HepG2 (cell line): ENCODE measurements at regions not wholly inside any gene's neighbourhood (a gene's known extent, or its start where the extent isn't known, plus 50 kb on each side); places are given as distances from the start of the nearest gene placed in this dataset.
"Not testable (repeated sequence)": the region's sequence is repeated elsewhere in the genome, so short reads cannot be mapped to it uniquely, and the experiment has no call there.

Experiments
- ATAC-seq: fragments of 200-7000 bp; cut with Tn5 transposase; 3 replicates; pipeline ENCODE4 v1.9.1; 2020; ENCODE audit warnings: mild to moderate bottlenecking, moderate library complexity
- BruUV-seq: library from RNA; stranded (reverse); fragments of 400-500 nt; replicated peaks from 2 replicates; lab custom pipeline; 2021; lab: Mats Ljungman, UMichigan
- CTCF ChIA-PET: fragments of 300-600 bp; formaldehyde crosslinking; extraction: SDS; loops from one replicate; lab custom pipeline; 2021; ENCODE audit warnings: low total read pairs, inconsistent platforms, low intra/inter-chr PET ratio; lab: Yijun Ruan, JAX
- POLR2A ChIA-PET: fragments of 350-600 bp; sonication (Branson Sonifier 250); formaldehyde crosslinking; loops from one replicate; lab custom pipeline; 2020; ENCODE audit warnings: antibody characterized with exemption, inconsistent platforms; lab: Yijun Ruan, JAX
- DNase-seq: peaks from one replicate; pipeline ENCODE4 v3.0.0-alpha.2; 2015; ENCODE audit warnings: low spot score
- FAIRE-seq: peaks from 3 replicates; lab custom pipeline; 2011; peaks lifted over from hg19 to GRCh38; lab: Jason Lieb, UNC
- H2AFZ ChIP-seq: one replicate; pipeline ENCODE4 v1.6.1; 2011; ENCODE audit warnings: low read length, inconsistent platforms
- H3K27ac ChIP-seq: fragments of 300-600 bp; 3 replicates; pipeline ENCODE4 v1.8.0; 2011; ENCODE audit warnings: mixed run types, mild to moderate bottlenecking, mixed read lengths, low read length, inconsistent platforms; ENCODE audit not compliant: insufficient read depth; ENCODE audit errors: extremely low read length
- H3K27me3 ChIP-seq, 2 experiments: fragments of 200-600 bp in 1 of 2; 2 replicates in 1 of 2; 3 replicates in 1 of 2; pipeline versions ENCODE4 v1.6.0 to v1.8.0; 2011; ENCODE audit warnings: low read length in 2 of 2, mild to moderate bottlenecking in 2 of 2, moderate library complexity in 2 of 2, inconsistent platforms in 1 of 2; ENCODE audit not compliant: insufficient read depth in 2 of 2, control insufficient read depth in 1 of 2
- H3K36me3 ChIP-seq, 2 experiments: fragments of 200-600 bp in 1 of 2; replicated peaks in 1 of 2; 2 replicates in 1 of 2; 3 replicates in 1 of 2; pipeline versions ENCODE4 v1.5.1 to v1.8.0; 2011; ENCODE audit warnings: low read length in 2 of 2, inconsistent platforms in 1 of 2; ENCODE audit not compliant: insufficient read depth in 2 of 2, control insufficient read depth in 1 of 2
- H3K4me1 ChIP-seq: 2 replicates; pipeline ENCODE4 v1.5.1; 2012; ENCODE audit warnings: low read length, inconsistent platforms; ENCODE audit not compliant: insufficient read depth
- H3K4me2 ChIP-seq: 2 replicates; pipeline ENCODE4 v1.6.0; 2011; ENCODE audit warnings: low read depth, low read length, inconsistent platforms
- H3K4me3 ChIP-seq, 3 experiments: fragments of 200-600 bp in 1 of 3; sonication (generic), shearing (Covaris generic) in 1 of 3; replicated peaks in 1 of 3; 2 replicates each; pipeline ENCODE4 v1.5.1; 2011 to 2016; ENCODE audit warnings: low read length in 3 of 3, inconsistent platforms in 2 of 3, low read depth in 2 of 3, mild to moderate bottlenecking in 2 of 3, control low read depth in 1 of 3, mixed read lengths in 1 of 3; ENCODE audit not compliant: insufficient read depth in 1 of 3
- H3K79me2 ChIP-seq: one replicate; pipeline ENCODE4 v1.6.1; 2011; ENCODE audit warnings: low read length, inconsistent platforms; ENCODE audit not compliant: insufficient read depth
- H3K9ac ChIP-seq: 2 replicates; pipeline ENCODE4 v1.6.0; 2011; ENCODE audit warnings: mild to moderate bottlenecking, low read depth, low read length, inconsistent platforms; ENCODE audit not compliant: insufficient read depth
- H3K9me3 ChIP-seq: 2 replicates; pipeline ENCODE4 v1.5.1; 2012; ENCODE audit warnings: mild to moderate bottlenecking, low read length
- H4K20me1 ChIP-seq: 2 replicates; pipeline ENCODE4 v1.6.0; 2011; ENCODE audit warnings: inconsistent platforms, mild to moderate bottlenecking, low read length, moderate library complexity; ENCODE audit not compliant: insufficient read depth
- DNMT3B ChIP-seq: conservative IDR thresholded peaks from 2 replicates; pipeline ENCODE4 v1.6.1; 2016; ENCODE audit warnings: missing biosample characterization, control low read depth
- ELK4 ChIP-seq: sonication (generic); formaldehyde crosslinking; IDR thresholded peaks from 2 replicates; pipeline ENCODE4 v1.9.0; 2021; ENCODE audit warnings: missing genetic modification reagents, borderline replicate concordance
- MED1 ChIP-seq: sonication (generic); formaldehyde crosslinking; IDR thresholded peaks from 2 replicates; pipeline ENCODE4 v1.4.0; 2020; ENCODE audit warnings: missing genetic modification reagents
- MXD1 ChIP-seq: sonication (generic); formaldehyde crosslinking; IDR thresholded peaks from 2 replicates; pipeline ENCODE4 v1.4.0; 2020; ENCODE audit warnings: mild to moderate bottlenecking, missing genetic modification reagents
- PCBP1 ChIP-seq: fragments of 200-400 bp; formaldehyde crosslinking; IDR thresholded peaks from 2 replicates; pipeline ENCODE4 v1.6.1; 2017; ENCODE audit warnings: mild to moderate bottlenecking, low read depth, low read length, borderline replicate concordance
- PTBP1 ChIP-seq: fragments of 200-400 bp; formaldehyde crosslinking; IDR thresholded peaks from 2 replicates; pipeline ENCODE4 v1.6.1; 2018; ENCODE audit warnings: low read length, low read depth; ENCODE audit not compliant: poor library complexity, severe bottlenecking
- SAFB2 ChIP-seq: sonication (generic); formaldehyde crosslinking; IDR thresholded peaks from 2 replicates; pipeline ENCODE4 v1.5.1; 2020; ENCODE audit warnings: missing genetic modification reagents, low read depth, mild to moderate bottlenecking, borderline replicate concordance
- ZNF232 ChIP-seq: sonication (generic); formaldehyde crosslinking; IDR thresholded peaks from 2 replicates; pipeline ENCODE4 v1.4.0; 2020; ENCODE audit warnings: missing genetic modification reagents, borderline replicate concordance
- ZNF263 ChIP-seq: sonication (generic); formaldehyde crosslinking; IDR thresholded peaks from 2 replicates; pipeline ENCODE4 v1.4.0; 2020; ENCODE audit warnings: missing genetic modification reagents
- ZNF720 ChIP-seq: sonication (generic); formaldehyde crosslinking; IDR thresholded peaks from 2 replicates; pipeline ENCODE4 v1.4.0; 2020; ENCODE audit warnings: missing genetic modification reagents
- WGBS: methylation state at CpG from one replicate; pipeline ENCODE4 v1.1.6; 2017; ENCODE audit warnings: low lambda C conversion rate; 5-methylcytosine and 5-hydroxymethylcytosine counted together
- in situ Hi-C: cut with HindIII; loops from 2 replicates; pipeline ENCODE4 v1.10.0; 2017; ENCODE audit warnings: low pct_unique_long_range_greater_than_20kb; ENCODE audit not compliant: extremely low pct_ligation_motif_present
- intact Hi-C: fragments of 100-400 bp; cut with micrococcal nuclease; formaldehyde crosslinking; loops from one replicate; pipeline ENCODE4 v1.10.0; 2022; ENCODE audit not compliant: unreplicated experiment

- ATAC-seq: no peak
- CTCF ChIA-PET: no interaction called here
- no peaks in the 10 kb centered on the region for H4K20me1 ChIP-seq
- TF ChIP-seq DNMT3B (no peak), MED1 (CRISPR knock-in tag) (no peak), PCBP1 (no peak), ELK4 (CRISPR knock-in tag) (no peak), ZNF720 (no peak), PTBP1 (no peak), SAFB2 (no peak), ZNF263 (CRISPR knock-in tag) (no peak), ZNF232 (CRISPR knock-in tag) (no peak), MXD1 (CRISPR knock-in tag) (no peak)
- H3K36me3 ChIP-seq: no peaks in the 10 kb centered on the region
- no peak overlapping the region for H3K27ac ChIP-seq
- DNase-seq: no peak
- no peak overlapping the region for H3K4me3 ChIP-seq
- in situ Hi-C loops: no loop called here
- no peak overlapping the region for H2AFZ ChIP-seq
- 0% methylated on average over 1 of the region's 1 CpG for WGBS
- no peaks in the 10 kb centered on the region for H3K79me2 ChIP-seq
- H3K4me2 ChIP-seq: no peak overlapping the region
- POLR2A ChIA-PET: no interaction called here
- intact Hi-C loops: no loop called here
- no peaks in the 10 kb centered on the region for H3K4me1 ChIP-seq
- FAIRE-seq: no peak
- no peak overlapping the region for H3K9ac ChIP-seq
- no peaks in the 10 kb centered on the region for H3K27me3 ChIP-seq
- BruUV-seq: no TSS peak
- no peaks in the 10 kb centered on the region for H3K9me3 ChIP-seq
Measured at GRCh38 chr5:163352531-163352930, 84.9 kb upstream of the CCNG1 start.

- DNase-seq, H3K9ac ChIP-seq, H4K20me1 ChIP-seq, H3K79me2 ChIP-seq, FAIRE-seq, POLR2A ChIA-PET, H3K9me3 ChIP-seq, in situ Hi-C loops, H3K27me3 ChIP-seq, CTCF ChIA-PET, H3K4me2 ChIP-seq, H3K36me3 ChIP-seq, H3K4me1 ChIP-seq, ATAC-seq, H3K4me3 ChIP-seq, BruUV-seq, H3K27ac ChIP-seq, H2AFZ ChIP-seq, intact Hi-C loops: not testable (repeated sequence)
- WGBS: 97% methylated on average over 5 of the region's 21 CpGs
Measured at GRCh38 chr5:163355811-163356210, 81.6 kb upstream of the CCNG1 start.
